GM21717 (cell line): ENCODE measurements at regions not wholly inside any gene's neighbourhood (a gene's known extent, or its start where the extent isn't known, plus 50 kb on each side); places are given as distances from the start of the nearest gene placed in this dataset.

Source experiments
- ATAC-seq: cut with Tn5 transposase; IDR thresholded peaks from one replicate; pipeline ENCODE4 v1.9.1; 2021; ENCODE audit warnings: mild to moderate bottlenecking, moderate library complexity; ENCODE audit not compliant: unreplicated experiment

DNA sequence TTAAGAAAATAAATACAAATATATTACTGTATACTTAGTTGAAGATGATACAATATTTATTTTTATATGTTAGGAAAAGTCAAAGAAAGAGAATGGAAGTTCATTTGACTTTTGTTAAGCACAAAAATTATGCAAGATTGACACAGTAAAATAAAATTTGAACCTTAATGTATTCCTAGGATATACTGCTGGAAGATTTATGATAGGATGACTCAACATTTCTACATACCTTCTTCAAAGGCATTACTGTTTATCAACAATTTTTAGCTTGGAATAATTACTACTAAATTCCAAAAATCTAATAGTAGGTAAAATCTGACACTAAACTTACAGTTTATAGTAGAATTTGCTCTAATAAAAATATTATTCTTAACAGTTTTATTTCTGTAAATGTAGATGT lies 257.3 kb upstream of the ADAMTS5 start:
- no peak for ATAC-seq

DNA sequence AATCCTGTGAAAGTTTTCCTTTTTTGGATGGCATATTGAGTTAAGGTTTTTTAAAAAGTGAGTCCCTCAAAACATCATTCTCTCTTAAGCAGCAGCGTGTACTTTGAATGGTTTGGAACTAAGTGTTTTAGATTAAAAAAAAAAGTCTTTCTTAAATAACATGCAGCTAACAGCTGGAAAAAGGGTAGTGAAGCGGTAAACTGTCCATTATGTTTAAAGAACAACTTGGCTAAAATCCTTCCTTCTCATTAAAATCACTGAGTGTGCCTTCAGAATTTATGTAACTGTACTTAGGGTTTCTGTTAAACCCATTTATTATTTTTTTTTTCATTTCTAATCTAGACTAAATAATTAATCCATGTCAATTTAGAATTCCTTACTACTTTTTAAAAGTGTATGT lies 254.2 kb upstream of the ADAMTS5 start:
- ATAC-seq: no peak

- no peak for ATAC-seq
These were observed 253.5 kb upstream of the ADAMTS5 start for GRCh38 chr21:27220416-27220815.

GRCh38 chr21:27219068-27219467 lies 252.2 kb upstream of the ADAMTS5 start:
- ATAC-seq: no peak

DNA sequence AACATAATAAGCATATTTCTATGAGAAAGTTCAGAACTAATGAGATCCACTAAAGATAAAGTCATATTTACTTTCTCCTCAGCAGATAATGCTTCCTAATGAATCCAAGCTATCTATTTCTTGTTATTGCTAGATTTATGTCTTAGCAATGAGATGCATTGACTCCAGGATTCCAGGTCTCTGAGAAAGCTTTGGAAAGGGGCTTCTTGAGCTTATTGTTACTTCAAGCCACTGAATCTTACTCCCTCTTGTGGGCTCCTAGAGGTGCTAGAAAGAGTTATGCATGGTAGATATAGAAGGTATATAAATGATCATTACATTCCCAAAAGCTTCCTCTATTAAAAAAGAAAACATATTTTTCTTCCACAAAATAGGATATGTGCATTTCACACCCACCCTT lies 246.4 kb upstream of the ADAMTS5 start:
- no peak for ATAC-seq

GRCh38 chr21:27212441-27212840 lies 245.6 kb upstream of the ADAMTS5 start:
- no peak for ATAC-seq

GRCh38 chr21:27209546-27209945 lies 242.7 kb upstream of the ADAMTS5 start:
- ATAC-seq: no peak

GRCh38 chr21:27206368-27206982 lies 239.6 kb upstream of the ADAMTS5 start:
- no peak for ATAC-seq

- no peak for ATAC-seq
These were observed 235.4 kb upstream of the ADAMTS5 start for GRCh38 chr21:27202301-27202700.

- no peak for ATAC-seq
These were observed 234.3 kb upstream of the ADAMTS5 start for GRCh38 chr21:27201197-27201596.

DNA sequence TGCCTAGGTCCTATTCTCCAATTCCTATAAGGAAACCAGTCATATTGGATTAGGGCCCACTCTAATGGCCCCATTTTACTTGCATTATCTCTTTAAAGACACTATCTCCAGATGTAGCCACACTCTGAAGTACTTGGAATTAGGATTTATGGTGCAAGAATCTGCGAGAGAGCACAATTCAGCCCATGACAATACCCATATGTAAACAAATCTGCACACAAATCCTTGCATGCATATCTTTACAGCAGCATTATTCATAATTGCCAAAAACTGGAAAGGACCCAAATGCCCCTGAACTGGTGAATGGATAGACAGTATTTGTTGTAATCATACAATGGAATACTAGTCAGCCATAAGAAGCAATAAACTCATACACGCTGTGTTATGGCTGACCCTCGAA lies 229.8 kb upstream of the ADAMTS5 start:
- no peak for ATAC-seq

DNA sequence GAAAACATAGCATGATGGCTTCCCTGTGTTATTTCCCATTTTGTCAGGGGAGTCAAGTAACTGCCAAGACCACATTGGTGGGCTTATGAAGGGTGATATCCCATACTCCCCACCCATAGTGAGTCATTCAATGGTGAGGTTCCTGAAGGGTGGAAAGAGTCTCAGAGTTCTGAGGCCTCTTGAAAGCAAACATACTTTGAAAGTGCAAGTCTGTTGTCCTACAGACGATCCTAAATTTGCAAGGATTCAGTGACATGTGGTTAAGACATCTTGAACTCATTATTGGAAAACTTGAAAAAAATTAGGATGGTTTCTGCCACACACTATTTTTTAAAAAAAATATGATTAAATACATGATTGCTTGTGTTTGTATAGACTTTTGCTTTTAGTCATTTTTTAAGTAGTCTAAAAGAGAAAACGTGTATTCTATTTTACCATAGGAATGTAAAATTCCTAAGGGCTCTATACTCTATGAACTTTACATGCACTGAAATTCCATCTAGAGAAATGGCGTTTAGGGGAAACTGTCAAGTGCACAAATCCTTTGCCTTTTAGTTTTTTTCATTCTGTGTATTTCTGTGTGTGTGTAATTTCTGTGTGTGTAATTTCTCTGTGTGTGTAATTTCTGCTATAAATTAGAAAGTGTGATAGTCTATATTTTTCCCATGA lies 225.5 kb upstream of the ADAMTS5 start:
- no peak for ATAC-seq

GRCh38 chr21:27190601-27191000 lies 223.7 kb upstream of the ADAMTS5 start:
- ATAC-seq: no peak

DNA sequence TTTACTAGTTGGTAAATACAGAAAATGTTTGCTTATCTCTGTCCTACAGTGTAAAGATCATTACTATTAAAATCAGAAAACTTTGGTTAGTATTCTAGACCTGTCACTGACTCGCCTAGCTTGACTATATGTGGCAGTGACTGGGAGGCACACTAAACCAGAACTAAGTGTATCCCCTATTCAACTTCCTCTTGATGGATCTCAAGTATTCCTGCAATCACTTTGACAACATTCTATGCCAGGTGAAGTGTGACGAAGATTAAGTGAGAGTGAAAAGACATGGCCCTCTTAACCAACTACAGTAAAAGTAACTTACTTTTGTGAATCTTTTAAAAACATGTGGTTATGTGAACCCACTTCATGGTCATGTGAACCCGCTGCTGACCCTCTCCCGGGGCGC lies 223.0 kb upstream of the ADAMTS5 start:
- ATAC-seq: no peak

- ATAC-seq: no peak
These were observed 206.2 kb upstream of the ADAMTS5 start for GRCh38 chr21:27173053-27173452.

- no peak for ATAC-seq
These were observed 204.8 kb upstream of the ADAMTS5 start for GRCh38 chr21:27171707-27172106.

GRCh38 chr21:27168084-27168483 lies 201.2 kb upstream of the ADAMTS5 start:
- no peak for ATAC-seq

DNA sequence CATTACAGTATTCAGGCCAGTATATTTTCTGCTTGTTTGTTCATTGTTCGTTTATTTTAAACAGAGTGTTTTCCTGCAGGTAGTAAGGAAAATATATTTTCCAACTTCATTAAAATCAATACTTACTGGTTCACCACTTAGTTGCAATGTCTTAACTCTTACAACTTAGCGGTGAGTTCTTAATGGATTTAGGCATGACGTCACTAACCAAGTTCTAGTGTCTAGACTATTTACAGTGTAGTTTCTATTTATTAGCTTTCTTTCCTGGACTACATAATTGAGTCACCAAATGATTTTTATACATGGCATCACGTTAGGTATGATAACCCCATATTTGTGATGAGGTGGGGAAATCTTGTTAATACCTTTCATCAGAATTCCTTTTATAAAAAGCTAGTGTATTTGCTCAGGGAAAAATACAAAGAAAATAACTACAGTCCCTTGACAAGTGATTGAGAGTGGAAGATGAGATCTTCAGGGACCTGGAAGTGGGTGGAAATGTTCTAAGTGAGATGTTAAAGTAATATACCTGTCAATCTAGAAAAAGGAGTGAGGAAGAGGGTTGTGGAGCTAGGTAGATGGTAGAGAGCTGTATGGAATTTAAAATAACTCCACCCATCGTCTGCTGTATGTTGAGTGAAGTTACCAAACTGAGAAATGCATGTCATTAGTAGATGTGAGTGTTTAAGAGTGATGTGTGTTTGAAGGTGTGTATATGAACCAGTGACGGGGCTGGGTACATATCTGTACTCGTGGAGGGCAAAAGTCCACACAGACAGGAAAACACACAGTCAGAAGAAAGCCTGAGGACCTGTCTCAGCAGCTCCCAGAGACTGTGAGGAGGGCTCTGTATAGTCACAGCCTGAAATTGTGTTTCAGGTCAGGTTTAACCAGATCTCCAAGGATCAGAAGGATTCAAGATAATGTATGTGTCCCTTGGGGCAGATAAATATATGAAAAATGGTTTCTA lies 197.6 kb upstream of the ADAMTS5 start:
- no peak for ATAC-seq

- ATAC-seq: no peak
These were observed 192.1 kb upstream of the ADAMTS5 start for GRCh38 chr21:27158967-27159366.

DNA sequence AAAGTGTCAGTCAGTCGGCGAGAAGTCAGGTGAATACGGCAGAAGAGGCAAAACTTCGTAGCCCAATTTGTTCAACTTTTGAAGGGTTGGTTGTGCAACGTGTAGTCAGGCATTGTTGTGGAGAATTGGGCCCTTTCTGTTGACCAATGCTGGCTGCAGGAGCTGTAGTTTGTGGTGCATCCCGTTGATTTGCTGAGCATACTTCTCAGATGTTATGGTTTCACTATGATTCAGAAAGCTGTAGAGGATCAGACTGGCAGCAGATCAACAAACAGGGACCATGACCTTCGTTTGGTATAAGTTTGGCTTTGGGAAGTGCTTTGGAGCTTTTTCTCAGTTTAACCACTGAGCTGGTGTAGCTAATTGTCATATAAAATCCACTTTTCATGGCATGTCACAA lies 190.2 kb upstream of the ADAMTS5 start:
- ATAC-seq: no peak

GRCh38 chr21:27156666-27157065 lies 189.8 kb upstream of the ADAMTS5 start:
- no peak for ATAC-seq

GRCh38 chr21:27155130-27155500 lies 188.2 kb upstream of the ADAMTS5 start:
- no peak for ATAC-seq
